DND-41 (cell line): ENCODE measurements at regions not wholly inside any gene's neighbourhood (a gene's known extent, or its start where the extent isn't known, plus 50 kb on each side); places are given as distances from the start of the nearest gene placed in this dataset.

Source experiments
- CTCF ChIP-seq: IDR thresholded peaks from 2 replicates; pipeline ENCODE4 v1.5.1; 2012; ENCODE audit warnings: borderline replicate concordance, low read length, moderate library complexity, mild to moderate bottlenecking; ENCODE audit not compliant: poor library complexity, severe bottlenecking; ENCODE audit errors: extremely low read depth
- EZH2 ChIP-seq: IDR thresholded peaks from 3 replicates; pipeline ENCODE4 v1.6.1; 2012; ENCODE audit warnings: borderline replicate concordance, low read depth, mild to moderate bottlenecking, moderate library complexity, low read length, inconsistent platforms; ENCODE audit not compliant: severe bottlenecking

- TF ChIP-seq CTCF = no peak
- TF ChIP-seq EZH2 = no peak
Observed at GRCh38 chr16:17817943-17818342, 347.2 kb upstream of the XYLT1 start.
